Thyroid gland (tissue), 4 donors: ENCODE measurements at regions not wholly inside any gene's neighbourhood (a gene's known extent, or its start where the extent isn't known, plus 50 kb on each side); places are given as distances from the start of the nearest gene placed in this dataset.

ENCODE experiments used
- DNase-seq, 2 donors: peaks; one replicate each; pipeline ENCODE4 v3.0.0-alpha.2; 2019
- H3K27ac ChIP-seq, 3 donors: fragments of 200-600 bp; sonication (generic); 1 replicate in 2 of 3; 2 replicates in 1 of 3; pipeline ENCODE4 v1.5.1; 2016 to 2019; ENCODE audit warnings: mild to moderate bottlenecking in 1 of 3, moderate library complexity in 1 of 3
- H3K27me3 ChIP-seq: fragments of 200-600 bp; sonication (generic); one replicate; pipeline ENCODE4 v1.5.1; 2019
- H3K36me3 ChIP-seq, 2 donors: fragments of 200-600 bp; sonication (generic); one replicate each; pipeline ENCODE4 v1.5.1; 2016 to 2019
- H3K4me1 ChIP-seq, 2 donors: fragments of 200-600 bp; sonication (generic); one replicate each; pipeline ENCODE4 v1.5.1; 2017 to 2019
- H3K4me3 ChIP-seq, 3 donors: fragments of 200-600 bp; sonication (generic); replicated peaks in 1 of 3; 1 replicate in 2 of 3; 2 replicates in 1 of 3; pipeline ENCODE4 v1.5.1; 2016; ENCODE audit warnings: mild to moderate bottlenecking in 1 of 3
- H3K9me3 ChIP-seq: fragments of 200-600 bp; sonication (generic); one replicate; pipeline ENCODE4 v1.5.1; 2017
- POLR2A ChIP-seq, 2 donors: fragments of 450-650 bp; IDR thresholded peaks; one replicate each; pipeline ENCODE4 v1.6.1; 2017; ENCODE audit warnings: antibody characterized with exemption in 2 of 2, mild to moderate bottlenecking in 2 of 2, moderate library complexity in 1 of 2
- WGBS, 2 donors: methylation state at CpG; one replicate each; pipeline ENCODE4 v1.1.5; 2017; 5-methylcytosine and 5-hydroxymethylcytosine counted together
- intact Hi-C: fragments of 100-400 bp; cut with DNase I; formaldehyde crosslinking; loops from one replicate; pipeline ENCODE4 v1.15.1; 2023
- TF ChIP-seq, protein P1 (sequence below), 6 experiments: fragments of 200-600 bp in 3 of 6; fragments of 450-650 bp in 3 of 6; sonication (generic) in 3 of 6; IDR thresholded peaks; one replicate each; pipeline ENCODE4 v1.5.1; 2016 to 2019; ENCODE audit warnings: antibody characterized with exemption in 6 of 6, mild to moderate bottlenecking in 2 of 6, inconsistent platforms in 1 of 6, moderate library complexity in 1 of 6

DNA sequence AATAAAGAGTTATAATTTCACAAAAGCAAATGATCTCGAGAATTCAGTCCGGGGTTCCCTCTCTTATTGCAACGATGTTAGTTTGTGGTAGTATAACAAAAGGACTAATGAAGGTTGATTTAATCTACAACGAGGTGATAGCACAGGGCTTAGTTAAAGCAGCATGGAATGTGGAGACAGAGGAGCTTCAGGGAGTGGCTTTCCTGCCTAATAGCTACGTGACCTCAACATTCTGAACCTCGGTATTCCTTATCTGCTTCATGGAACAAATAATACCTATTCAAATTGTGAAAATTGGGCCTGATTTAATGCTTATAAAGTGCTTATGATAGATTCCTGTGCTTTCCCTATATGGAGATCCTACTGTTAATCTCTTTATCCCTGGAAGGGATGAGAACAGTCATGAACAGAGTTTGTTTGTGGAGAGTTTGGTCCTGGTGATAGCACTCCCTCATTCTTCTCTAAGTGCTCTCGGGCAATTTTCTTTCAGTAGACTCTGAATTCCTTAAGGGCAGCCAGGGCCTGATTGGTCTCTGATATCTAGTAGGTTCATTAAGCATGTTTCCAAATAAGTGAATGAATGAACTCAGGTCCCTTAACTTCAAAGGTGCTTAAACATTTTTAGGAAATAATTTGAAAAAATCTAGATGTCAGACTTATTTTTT is 104.1 kb upstream of the TUT7 start:
- no peak overlapping the region for H3K27ac ChIP-seq
- H3K27me3 ChIP-seq = no peaks in the 10 kb centered on the region
- no peaks in the 10 kb centered on the region for H3K36me3 ChIP-seq
- no peak overlapping the region for H3K4me3 ChIP-seq
- intact Hi-C loops = no loop called here
- H3K9me3 ChIP-seq = no peaks in the 10 kb centered on the region
- TF ChIP-seq, protein P1, sequence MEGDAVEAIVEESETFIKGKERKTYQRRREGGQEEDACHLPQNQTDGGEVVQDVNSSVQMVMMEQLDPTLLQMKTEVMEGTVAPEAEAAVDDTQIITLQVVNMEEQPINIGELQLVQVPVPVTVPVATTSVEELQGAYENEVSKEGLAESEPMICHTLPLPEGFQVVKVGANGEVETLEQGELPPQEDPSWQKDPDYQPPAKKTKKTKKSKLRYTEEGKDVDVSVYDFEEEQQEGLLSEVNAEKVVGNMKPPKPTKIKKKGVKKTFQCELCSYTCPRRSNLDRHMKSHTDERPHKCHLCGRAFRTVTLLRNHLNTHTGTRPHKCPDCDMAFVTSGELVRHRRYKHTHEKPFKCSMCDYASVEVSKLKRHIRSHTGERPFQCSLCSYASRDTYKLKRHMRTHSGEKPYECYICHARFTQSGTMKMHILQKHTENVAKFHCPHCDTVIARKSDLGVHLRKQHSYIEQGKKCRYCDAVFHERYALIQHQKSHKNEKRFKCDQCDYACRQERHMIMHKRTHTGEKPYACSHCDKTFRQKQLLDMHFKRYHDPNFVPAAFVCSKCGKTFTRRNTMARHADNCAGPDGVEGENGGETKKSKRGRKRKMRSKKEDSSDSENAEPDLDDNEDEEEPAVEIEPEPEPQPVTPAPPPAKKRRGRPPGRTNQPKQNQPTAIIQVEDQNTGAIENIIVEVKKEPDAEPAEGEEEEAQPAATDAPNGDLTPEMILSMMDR (IDR thresholded peaks at IDR 0.05) = no peak
- no peak for TF ChIP-seq POLR2A (IDR thresholded peaks at IDR 0.05)
- no peaks in the 10 kb centered on the region for H3K4me1 ChIP-seq
- 70 to 72% methylated on average over 7 of the region's 7 CpGs for WGBS, 2 donors
- no peak for DNase-seq

DNA sequence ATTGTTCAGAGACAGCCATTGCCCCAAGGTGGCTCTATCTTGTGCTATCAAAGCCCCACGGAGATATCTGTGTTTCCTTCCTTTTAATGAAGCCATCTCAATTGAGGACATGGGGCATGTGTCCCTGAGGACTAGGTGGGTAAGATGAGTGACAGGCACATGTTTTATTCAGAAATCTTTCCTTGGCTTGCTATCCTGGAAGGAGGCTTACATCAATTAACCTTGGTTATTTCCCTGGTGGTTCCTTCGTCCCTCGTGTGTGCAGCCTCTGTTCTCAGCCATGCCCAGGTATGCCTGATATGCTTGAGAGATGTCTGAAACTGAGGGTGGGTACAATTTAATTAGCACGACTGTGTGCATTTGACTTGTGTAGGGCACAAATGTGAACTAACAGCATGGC is 102.2 kb upstream of the TUT7 start:
- no peaks in the 10 kb centered on the region for H3K9me3 ChIP-seq
- no peak overlapping the region for H3K4me3 ChIP-seq
- no peaks in the 10 kb centered on the region for H3K4me1 ChIP-seq
- no peaks in the 10 kb centered on the region for H3K36me3 ChIP-seq
- DNase-seq = no peak
- H3K27ac ChIP-seq = no peak overlapping the region
- no peak for TF ChIP-seq POLR2A (IDR thresholded peaks at IDR 0.05)
- TF ChIP-seq, protein P1 (IDR thresholded peaks at IDR 0.05) = no peak
- 90 to 94% methylated on average over 4 of the region's 4 CpGs for WGBS, 2 donors
- H3K27me3 ChIP-seq = no peaks in the 10 kb centered on the region
- intact Hi-C loops = no loop called here

DNA sequence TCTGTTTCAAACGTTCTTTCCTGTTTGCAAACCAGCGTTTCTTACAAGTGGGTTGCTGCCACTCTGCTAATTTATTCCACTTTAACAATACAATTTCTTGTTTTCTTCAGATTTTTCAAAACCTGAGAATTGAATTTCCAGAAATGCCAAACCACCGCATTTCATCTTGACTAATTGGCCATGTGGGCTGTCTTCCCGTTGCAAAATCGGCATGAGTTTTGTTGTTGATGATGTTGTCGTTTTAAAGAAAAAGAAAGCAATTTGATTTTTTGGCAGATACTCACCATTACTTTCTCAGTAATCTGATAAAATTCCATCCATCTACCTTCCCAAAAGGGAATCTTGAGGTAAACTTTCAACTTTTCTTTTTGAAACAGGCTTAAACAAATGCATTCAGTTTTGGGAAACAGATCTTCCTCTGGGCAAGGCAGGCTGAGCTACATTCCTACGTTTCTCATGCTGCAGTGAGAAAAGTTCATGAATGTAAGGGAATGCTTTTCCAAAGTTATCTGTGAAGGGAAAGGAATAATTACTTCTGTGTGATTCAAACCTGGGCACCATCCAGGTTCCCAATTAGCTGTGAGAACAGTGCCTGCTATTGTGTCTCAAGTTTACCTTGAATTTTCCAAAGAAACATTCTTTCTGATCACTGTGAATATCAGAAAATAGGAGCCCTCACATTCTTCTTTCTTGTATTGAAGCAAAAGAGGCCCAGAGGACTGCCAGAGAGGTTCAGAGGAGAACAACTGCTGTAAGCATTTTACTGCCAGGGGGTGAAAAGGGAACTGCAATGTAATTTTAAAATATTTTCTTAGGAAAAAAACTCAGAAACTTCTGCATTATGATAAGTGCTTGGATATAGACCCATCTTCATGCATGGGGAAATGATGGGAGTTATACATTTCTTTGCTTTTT is 100.7 kb upstream of the TUT7 start:
- 54 to 55% methylated on average over 7 of the region's 7 CpGs for WGBS, 2 donors
- Histone ChIP-seq H3K4me3 (no peak overlapping the region), H3K27me3 (no peaks in the 10 kb centered on the region), H3K4me1 (no peaks in the 10 kb centered on the region), H3K36me3 (no peaks in the 10 kb centered on the region), H3K9me3 (no peaks in the 10 kb centered on the region), H3K27ac (no peak overlapping the region)
- intact Hi-C loops = no loop called here
- no peak for DNase-seq
- TF ChIP-seq, protein P1 (IDR thresholded peaks at IDR 0.05) = no peak

DNA sequence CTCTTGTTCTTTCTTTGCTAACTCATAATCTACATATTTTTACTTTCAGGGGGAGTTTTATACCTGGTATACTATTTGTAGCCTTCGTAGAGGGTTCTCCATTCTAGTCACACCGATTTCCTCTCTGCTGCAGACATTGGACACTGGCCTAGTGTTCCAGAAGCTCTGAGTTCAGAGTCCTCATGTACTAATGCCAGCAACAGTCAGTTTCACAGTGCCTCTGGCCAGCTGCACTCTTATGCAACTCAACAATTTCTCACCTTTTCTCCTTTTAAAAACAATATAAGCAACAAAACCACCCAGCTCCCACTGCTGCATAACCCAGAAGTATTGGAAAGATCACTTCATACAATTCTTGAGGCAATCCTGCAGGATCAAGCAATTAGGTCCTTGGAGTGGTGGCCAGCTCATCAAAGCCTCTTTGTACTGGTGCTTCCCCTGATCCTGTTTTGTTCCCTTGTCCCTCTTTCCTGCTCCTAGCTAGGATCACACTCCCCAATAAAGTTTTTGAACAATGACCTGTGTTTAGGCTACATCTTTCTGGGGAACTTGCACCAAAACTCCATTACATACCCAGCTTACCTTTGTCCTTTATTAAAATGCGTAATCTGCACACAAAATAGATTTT is 98.1 kb upstream of the TUT7 start:
- WGBS, 2 donors = 56 to 91% methylated on average over 3 of the region's 3 CpGs
- Histone ChIP-seq H3K27me3 (no peaks in the 10 kb centered on the region), H3K4me1 (no peaks in the 10 kb centered on the region), H3K36me3 (no peaks in the 10 kb centered on the region), H3K27ac (no peak overlapping the region), H3K4me3 (no peak overlapping the region), H3K9me3 (no peaks in the 10 kb centered on the region)
- intact Hi-C loops = no loop called here
- TF ChIP-seq POLR2A (IDR thresholded peaks at IDR 0.05) = no peak
- TF ChIP-seq, protein P1 (IDR thresholded peaks at IDR 0.05) = no peak
- DNase-seq = no peak

DNA sequence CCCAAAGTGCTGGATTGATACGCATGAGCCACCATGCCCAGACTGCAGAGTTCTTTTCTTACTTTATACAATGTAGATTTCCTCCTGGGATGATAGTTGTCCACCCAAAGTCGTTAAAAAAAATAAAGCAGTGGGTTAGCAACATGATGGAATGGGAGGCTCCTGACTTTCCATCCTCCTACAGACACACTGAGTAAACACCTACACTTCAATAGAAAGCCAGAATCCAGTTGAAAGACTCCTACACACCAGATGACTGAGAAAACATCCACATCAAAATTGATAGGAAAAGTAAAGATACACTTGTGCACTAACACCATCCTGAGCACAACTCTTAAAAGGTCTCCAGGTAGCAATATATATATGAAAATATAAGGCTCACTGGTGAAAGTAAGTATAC is 95.0 kb upstream of the TUT7 start:
- Histone ChIP-seq H3K27me3 (no peaks in the 10 kb centered on the region), H3K36me3 (no peaks in the 10 kb centered on the region), H3K9me3 (no peaks in the 10 kb centered on the region), H3K4me1 (no peaks in the 10 kb centered on the region), H3K27ac (no peak overlapping the region), H3K4me3 (no peak overlapping the region)
- no peak for DNase-seq
- TF ChIP-seq, protein P1 (IDR thresholded peaks at IDR 0.05) = no peak
- TF ChIP-seq POLR2A (IDR thresholded peaks at IDR 0.05) = no peak
- intact Hi-C loops = no loop called here
- 86 to 88% methylated on average over 2 of the region's 2 CpGs for WGBS, 2 donors
